ENCODE measurements at regions not wholly inside any gene's neighbourhood (a gene's known extent, or its start where the extent isn't known, plus 50 kb on each side); places are given as distances from the start of the nearest gene placed in this dataset.

DNA sequence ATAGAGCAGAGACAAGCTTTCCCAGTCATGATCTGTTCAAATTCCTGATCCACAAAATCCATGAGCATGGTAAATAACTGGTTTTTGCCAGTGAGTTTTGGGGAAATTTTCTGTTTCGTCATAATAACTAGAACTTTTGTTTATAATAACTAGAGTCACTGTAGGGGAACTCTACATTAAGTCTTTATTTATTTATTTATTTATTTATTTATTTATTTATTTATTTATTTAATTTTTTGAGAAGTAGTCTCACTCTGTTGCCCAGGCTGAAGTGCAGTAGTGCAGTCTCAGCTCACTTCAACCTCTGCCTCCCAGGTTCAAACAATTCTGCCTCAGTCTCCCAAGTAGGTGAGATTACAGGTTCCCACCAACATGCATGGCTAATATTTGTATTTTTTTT is 1106.8 kb downstream of the AMY1C start:
- no peak for DNase-seq

DNA sequence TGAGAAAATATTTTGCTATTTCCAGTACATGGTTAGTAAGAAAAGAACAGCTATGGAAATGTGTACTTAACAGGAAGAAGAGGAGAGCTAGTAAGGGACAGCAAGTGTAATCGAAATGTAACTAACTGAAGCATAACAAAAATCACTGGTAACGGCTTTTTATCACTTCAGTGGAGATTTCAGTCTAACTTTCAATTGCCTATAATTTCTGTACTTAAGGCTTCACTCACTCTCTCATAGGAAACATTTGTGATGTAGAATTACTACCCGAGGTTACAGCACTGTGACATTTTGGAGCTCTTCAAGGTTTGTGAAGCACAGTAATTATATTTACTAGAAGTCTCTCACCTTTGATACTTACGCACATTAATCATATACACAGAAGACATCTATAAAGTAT is 1119.1 kb downstream of the AMY1C start:
- no peak for DNase-seq

DNA sequence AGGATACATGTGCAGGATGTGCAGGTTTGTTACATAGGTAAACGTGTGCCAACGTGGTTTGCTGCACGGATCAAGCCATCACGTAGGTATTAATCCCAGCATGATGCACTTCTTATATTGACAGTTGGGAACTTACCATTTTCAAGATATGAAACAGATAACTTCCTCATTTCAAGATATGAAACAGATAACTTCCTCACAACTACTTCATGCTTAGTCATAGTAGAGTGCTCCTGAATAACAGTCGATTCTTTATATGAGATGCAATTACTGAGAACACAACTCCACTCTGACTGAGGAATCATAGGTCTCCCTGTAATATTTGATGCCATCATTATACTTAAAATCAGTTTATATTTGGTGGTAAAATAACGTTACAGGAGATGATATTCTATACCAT is 1124.3 kb downstream of the AMY1C start:
- no peak for DNase-seq

DNA sequence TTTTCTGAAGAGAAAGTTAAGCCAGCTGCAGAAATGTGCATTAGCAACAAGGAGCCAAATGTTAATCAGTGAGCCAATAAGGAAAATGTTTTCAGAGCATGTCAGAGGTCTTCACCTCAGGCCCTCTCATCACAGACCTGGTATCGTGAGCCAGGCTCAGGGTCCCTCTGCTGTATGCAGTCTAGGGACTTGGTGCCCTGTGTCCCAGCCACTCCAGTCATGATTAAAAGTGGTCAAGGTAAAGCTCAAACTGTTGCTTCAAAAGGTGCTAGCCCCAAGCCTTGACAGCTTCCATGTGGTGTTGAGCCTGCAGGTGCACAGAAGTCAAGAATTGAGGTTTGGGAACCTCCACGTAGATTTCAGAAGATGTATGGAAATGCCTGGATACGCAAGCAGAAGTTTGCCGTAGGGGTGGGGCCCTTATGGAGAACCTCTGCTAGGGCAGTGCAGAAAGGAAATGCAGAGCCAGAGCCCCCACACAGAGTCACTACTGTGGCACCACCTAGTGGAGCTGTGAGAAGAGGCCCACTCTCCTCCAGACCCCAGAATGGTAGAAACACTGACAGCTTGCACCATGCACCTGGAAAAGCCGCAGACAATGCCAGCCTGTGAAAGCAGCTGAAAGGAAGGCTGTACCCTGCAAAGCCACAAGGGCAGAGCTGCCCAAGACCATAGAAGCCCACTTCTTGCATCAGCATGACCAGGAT is 1128.7 kb downstream of the AMY1C start:
- no peak for DNase-seq

GRCh38 chr1:104884939-104885338 is 1135.2 kb downstream of the AMY1C start:
- no peak for DNase-seq

DNA sequence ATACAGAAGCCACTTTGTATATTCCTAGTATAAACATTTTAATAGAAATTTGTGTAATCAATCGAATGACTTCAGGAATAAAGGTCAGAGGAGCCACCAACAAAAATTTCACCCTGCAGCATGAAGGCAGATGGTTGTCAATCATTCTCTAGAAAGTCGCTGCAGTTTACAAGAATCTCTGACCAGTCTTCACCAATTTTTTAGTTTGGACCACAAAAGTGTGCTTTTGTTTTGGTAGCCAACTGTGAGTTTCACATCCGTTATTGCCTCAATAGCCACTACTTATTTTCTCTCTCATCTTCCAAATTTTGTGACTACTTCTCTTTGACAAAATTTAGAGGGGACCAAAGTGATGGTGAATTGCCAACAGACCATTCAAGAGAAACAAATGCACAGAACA is 1155.6 kb downstream of the AMY1C start:
- DNase-seq = no peak

- DNase-seq = no peak
These were observed 1156.4 kb downstream of the AMY1C start for GRCh38 chr1:104906141-104906540.

DNA sequence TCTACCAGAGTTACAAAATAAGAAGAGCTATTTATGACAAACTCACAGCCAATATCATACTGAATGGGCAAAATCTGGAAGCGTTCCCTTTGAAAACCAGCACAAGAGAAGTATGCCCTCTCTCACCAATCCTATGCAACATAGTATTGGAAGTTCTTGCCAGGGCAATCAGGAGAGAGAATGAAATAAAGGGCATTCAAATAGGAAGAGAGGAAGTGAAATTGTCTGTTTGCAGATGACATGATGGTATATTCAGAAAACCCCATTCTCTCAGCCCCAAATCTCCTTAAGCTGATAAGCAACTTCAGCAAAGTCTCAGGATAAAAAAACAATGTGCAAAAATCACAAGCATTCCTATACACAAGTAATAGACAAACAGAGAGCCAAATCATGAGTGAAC is 1169.5 kb downstream of the AMY1C start:
- DNase-seq = no peak

DNA sequence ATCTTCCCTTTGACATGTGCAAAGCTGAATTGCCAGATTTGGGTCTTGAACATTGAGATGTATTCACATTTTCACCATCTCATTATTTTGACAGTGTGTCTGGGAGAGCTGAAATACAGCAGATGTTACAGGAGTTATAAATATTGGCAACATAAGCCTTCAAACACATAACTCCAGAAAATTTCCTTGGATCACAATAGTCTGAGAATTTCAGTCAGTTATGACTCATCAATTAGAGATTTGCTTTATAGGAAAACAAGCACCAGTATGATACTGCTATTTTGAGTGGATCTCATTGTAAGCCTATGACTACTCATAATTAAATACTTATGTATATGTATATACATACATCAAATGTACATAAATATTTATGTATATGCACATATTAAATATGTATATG is 1171.8 kb downstream of the AMY1C start:
- DNase-seq = no peak

GRCh38 chr1:104923075-104923474 is 1173.4 kb downstream of the AMY1C start:
- DNase-seq = no peak

DNA sequence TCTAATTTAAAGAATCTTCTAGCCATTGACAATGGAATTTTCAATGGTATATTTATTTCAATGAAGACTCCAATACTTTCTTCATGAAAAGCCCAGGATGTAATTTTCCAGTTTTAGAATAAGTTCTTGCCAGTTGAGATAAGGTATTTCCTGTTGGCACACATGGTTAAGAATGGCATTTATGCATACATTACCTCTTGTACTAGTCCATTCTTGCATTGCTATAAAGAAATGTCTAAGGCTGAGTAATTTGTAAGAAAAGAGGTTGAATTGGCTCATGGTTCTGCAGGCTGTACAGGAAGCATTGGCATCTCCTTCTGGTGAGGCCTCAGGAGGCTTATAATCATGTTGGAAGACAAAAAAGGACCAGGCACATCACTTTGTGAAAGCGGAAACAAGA is 1179.6 kb downstream of the AMY1C start:
- no peak for DNase-seq

DNA sequence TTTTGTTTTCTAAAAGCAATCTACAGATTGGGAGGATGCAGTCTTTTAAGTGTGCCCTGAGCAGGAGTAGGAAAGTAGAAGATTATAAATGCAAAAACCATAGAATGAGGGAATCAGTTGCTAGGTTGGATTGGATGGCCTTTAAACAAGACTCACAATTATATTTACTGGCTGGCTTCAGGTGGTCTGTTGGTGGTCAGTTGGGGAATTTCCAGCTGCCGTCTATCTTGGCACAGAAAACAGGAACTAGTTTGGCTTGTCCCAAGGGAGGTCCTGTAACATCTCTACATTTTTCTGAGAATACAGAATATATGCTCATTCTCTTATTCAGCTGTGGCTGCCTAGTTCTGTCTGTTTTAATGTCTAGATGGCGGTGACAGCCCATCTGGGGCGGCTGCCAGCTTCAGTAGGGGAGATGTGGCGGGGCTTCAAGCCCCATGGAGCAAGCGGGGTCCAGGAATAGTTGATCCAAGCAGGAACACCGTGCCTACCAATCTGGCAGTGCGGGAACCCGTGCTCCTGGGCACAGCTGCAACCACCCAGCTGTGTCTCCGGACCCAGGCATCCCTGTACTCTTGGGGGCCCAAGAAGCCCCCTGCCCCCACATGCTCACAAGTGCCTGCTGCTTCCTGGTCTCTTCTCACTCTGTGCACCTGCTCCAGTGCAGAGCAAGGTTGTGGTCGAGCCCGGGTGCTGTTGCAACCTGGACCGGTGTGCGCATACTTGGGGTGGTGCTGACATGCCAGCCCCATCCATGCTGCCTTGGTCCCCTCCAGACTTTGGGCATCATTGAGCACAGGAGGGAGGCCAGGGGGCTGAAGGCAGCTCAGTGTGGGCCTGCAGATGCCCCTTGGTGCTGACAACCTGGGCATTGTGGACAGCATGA is 1182.6 kb downstream of the AMY1C start:
- DNase-seq = no peak

DNA sequence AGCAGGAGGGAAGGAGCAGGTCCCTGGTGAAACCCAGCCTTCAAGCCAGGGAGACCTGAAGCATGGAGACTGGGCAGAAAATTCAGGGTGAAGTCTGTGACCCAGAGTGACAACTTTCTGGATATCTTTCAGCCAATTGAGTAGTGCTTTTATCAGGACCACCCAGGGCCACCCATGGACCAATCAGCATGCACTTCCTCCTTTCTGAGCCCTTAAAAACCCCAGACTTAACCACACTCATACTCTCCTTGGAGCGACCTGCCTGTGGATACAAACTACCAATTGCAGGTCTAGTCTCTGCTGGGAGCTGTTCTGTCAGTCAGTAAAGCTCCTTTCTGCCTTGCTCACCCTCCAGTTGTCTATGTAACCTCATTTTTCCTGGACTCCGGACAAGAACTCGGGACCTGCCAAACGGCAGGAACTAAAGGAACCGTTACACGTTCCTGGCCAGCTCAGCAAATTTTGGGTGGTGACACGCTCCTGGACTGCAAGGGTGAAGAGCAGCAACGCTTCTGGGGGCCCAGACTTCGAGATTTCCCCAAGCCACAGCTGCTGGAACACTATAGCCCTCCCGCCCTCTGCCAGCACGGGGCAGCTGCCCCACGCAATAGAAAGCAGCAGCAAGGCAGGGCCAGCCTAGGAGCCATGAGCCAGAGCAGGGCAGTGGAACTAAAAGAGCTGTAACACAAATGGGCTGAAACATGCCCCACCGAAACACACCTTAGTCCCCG is 1183.4 kb downstream of the AMY1C start:
- no peak for DNase-seq

DNA sequence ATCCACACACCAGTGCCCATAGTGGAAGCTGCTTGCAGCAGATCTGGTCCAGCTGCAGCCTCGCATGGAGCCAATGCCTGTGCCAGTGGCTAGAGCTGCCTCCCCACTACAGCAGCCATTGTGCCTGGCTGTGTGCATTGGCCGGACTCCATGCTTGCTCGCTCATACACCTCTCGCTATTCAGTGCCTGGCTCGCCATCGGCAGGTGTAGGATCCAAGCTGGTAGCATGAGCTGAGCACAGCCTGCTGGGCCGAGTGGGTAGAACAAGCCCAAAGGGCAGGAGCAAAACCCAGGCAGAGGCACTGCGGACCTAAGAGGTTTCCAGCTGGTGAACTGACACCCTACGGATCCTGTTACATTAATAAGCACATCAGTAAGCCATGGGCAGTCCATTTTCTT is 1184.1 kb downstream of the AMY1C start:
- no peak for DNase-seq

GRCh38 chr1:104945406-104945805 is 1195.7 kb downstream of the AMY1C start:
- no peak for DNase-seq

DNA sequence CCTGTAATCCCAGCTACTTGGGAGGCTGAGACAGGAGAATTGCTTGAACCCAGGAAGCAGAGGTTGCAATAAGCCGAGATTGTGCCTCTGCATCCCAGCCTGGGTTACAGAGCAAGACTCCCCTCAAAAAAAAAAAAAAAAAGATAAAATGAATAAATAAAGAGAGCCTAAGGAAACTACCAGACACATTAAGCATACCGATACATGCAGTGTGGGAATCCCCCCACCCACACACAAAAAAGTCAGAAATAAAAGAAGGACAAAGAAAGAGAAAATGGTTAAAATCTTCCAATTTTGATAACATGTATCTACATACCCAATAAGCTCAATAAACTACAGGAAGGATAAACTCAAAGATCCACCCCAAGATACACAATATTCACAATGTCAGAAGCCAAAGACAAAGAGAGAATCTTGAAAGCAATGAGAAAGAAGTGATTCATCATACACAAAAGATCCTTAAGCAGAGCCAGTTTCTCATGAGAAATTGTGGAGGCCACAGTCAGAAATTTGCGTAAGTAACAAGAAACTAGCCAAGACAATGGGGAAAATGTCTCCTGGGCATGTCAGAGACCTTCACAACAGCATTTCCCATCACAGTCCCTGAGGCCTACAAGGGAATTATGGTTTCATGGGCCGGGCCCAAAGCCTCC is 1197.0 kb downstream of the AMY1C start:
- no peak for DNase-seq

DNA sequence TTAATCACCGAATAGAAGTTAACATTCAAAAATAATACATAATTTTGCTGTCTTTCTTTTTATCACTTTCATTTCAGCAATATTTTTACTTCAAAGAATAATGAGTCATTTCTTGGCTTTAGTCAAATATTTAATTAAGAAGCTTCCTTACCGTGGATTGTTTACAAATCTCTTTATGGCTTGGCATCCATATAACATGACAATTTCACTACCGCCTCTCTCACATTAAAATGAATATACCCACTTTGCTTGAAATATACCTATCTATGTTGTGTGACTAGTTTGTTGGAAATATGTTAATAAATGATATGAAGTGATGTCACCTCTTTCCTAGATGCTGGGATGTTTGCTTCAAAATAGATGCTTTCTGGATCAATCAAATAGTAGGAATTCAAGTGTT is 1203.9 kb downstream of the AMY1C start:
- DNase-seq = no peak

GRCh38 chr1:104973516-104973915 is 1223.8 kb downstream of the AMY1C start:
- no peak for DNase-seq

DNA sequence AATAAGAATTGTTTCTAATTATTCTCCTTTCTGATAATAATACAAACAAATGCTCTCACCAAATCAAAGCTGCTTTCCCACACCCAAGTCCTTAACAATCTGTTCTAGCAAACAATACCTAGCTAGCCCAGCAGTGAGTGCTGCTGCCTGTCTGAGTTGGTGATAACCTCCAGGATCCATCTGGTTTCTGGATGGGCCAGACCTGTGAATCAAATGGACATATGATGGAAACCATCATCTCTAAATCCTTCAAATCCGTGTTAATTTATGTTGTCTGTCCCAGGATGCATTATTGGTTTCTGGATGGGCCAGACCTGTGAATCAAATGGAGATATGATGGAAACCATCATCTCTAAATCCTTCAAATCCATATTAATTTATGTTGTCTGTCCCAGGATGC is 1230.0 kb downstream of the AMY1C start:
- DNase-seq = no peak

- DNase-seq = no peak
These were observed 1237.5 kb downstream of the AMY1C start for GRCh38 chr1:104987210-104987609.

DNA sequence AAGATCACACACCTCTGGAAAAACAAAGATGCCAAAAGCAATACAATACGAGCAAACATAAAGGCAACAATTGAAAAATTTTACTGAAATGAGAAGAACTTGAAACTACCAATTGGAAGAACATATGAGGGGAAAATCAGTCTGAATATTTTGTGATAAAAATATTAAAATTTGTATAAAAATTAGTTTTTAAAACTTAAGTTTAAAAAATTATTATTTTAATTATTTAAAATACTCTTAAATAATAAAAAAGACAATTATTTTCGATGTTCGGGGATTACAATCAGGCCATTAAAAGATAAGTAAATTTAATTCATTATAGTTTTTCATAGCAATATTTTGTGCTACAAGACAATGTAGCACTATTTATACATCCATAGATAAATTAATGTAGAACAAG is 1239.3 kb downstream of the AMY1C start:
- no peak for DNase-seq

DNA sequence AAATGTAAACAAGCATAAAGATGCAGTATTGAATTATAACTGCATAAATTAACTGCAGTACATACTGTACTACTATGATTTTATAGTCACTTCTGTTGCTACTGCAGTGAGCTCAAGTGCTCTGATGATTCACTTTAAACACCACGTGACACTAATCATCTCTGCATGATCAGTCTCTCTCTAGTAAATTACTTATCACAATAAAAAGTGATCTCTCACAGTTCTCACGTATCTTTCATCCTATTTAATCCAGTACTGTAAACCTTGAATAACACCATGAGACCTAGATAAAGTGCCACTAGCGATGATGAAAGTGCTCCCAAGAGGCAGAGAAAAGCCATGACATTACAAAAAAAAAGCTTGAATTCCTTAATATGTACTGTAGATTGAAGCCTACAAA is 1242.0 kb downstream of the AMY1C start:
- no peak for DNase-seq

DNA sequence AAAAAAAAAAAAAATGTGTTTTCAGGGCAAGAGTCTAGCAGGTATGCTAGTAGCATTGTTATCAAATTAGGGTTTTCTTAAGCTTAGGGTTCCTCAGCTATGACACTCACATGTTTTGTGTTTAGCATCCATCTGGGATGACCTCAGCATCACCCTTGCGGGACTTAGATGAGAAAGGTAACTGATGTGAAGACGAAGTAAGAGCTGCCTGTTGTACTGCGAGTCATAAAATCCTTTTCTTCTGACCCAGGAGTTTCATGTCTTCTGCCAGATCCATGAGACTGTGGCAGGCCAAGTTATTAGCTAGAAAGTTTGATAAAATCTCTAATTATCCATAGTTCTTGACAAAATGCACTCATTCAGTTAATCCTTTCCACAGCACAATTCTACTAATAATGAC is 1251.1 kb downstream of the AMY1C start:
- no peak for DNase-seq
